ENCODE measurements at regions not wholly inside any gene's neighbourhood (a gene's known extent, or its start where the extent isn't known, plus 50 kb on each side); places are given as distances from the start of the nearest gene placed in this dataset.

- DNase-seq = no peak
Observed at GRCh38 chr4:140211693-140212092, 57.7 kb upstream of the MAML3 start.

DNA sequence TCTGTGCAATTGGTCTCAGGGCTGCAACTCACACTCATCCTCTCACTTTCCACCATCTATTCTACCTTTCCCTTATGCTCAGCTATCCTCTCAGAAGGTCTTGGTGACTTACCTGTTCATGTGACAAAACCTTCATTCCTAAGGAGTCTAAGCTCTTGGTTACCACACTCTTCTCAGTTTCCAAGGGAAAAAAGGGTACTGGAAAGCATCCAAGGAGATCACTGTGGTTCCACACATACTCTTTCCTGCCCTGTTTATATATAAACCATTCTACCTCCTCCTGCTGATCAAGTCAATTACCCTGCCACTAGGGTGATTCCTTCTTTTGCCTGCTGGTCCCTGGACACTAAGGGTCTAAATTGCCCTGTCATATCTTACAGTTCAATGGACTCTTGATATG, 57.2 kb upstream of the MAML3 start:
- no peak for DNase-seq

GRCh38 chr4:140208921-140209320, 54.9 kb upstream of the MAML3 start:
- no peak for DNase-seq
